Kidney glomerular epithelial cell (primary cell): ENCODE measurements at regions not wholly inside any gene's neighbourhood (a gene's known extent, or its start where the extent isn't known, plus 50 kb on each side); places are given as distances from the start of the nearest gene placed in this dataset.

Experiments used
- DNase-seq: peaks from one replicate; lab custom pipeline; 2025; lab: John Stamatoyannopoulos, UW

DNA sequence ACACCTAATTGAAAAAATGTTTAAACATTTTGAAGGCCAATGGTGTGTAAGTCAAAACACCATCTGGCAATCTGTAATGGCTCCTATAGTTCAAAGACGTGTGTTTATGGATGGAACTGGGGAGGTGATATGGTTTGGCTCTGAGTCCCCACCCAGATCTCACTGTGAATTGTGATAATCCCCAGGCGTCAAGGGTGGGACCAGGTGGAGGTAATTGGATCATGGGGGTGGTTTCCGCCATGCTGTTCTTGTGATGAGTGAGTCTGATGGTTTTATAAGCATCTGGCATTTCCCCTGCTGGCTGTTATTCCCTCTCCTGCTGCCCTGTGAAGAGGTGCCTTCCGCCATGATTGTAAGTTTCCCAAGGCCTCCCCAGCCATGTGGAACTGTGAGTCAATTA lies 52.2 kb downstream of the ADRA2C start:
- no peak for DNase-seq

DNA sequence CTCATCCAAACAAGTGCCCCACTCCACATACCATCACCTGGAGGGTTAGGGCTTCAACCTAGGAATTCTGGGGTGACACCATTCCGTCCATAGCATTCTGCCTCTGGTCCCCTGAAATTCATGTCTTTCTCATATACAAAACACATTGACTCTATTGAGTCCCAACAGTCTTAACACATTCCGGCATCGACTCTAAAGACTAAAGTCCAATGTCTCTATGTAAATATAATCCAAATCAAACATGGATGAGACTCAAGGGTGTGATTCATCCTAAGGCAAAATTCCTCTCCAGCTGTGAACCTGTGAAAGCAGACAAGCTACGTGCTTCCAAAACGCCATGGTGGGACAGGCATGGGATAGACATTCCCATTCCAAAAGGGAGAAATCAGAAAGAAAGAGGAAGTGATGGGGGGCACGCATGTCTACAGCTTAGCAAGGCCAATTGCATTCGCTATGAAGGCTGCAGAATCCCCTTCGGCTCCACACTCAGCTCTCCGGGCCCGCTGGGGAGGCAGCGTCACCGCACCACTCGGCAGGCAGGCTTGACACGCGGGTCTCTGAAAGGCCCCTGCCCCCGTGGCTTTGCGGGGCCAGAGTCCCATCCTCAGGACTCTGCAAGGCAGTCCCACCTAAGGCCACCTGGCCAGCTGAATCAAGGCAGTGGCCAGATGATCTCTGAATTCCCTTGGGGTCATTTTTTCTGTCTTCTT lies 53.2 kb downstream of the ADRA2C start:
- no peak for DNase-seq

DNA sequence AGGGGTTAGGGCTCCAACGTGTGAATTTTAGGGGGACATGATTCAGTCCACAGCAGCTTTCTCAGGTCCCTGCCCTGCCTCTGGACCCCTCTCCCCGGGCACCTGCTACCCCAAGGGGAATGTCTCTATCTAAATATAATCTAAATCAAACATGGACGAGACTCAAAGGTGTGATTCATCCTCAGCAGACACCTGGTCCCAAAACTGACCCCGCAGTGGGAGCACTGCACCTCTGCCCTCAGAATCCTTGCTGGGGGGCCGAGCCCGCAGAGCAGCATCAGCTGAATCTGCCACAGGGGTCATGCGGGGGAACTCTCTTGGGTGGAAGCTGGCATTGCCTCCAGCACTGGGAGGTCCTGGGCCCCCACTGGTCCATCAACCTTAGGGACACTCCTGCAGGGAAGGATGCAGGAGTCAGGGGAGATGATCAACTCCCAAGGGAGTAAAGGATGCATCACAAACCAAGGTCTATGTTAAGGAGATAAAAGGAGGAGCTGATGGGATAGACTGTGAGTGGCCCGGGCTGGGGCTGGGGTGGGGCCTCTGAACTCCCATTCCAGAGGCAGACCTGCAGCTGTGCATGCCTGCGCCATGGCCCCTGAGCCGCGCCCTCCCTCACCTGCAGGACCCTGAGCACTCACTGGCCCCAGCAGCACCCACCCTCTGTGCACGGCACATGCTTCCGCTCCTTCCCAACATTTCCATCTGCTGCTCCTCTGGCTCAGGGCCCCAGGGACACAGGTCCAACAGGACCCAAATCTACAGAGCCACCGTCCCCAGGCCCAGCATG lies 54.0 kb downstream of the ADRA2C start:
- no peak for DNase-seq

DNA sequence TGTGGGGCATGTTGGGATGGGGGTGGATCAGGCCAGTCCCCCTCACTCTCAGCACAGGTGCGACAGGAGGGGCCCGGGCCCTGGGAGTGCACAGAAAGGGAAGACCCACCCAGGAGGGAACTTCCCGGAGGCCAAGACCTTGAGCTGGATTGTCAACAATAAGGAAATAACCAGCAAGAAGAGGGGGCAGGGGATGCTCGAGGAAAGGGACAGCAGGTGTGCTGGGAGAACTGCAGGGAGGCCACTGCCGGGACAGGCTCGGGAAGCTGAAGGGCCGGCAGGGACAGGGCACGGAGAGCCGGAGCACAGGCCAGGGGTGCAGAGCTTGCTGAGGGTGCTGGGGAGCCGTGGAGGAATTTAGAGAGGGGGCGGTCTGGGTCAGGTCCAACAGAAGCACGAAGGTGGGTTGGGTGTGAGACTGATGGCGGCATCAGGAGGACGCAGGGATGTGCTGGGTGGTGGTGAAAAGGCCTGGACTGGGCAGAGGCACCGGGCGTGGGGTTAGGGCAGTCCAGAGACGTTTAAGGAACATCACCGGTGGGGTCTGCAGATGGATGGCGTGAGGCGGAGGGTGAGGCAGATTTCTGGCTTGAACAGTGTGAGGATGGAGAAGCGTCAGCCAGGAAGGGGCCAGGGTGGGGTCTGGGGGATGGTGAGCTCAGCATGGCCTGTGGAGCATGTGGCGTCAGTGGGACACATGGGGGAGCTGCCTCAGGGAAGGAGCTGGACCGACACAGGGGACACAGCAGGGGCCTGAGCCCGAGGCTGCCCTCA lies 54.8 kb downstream of the ADRA2C start:
- no peak for DNase-seq

DNA sequence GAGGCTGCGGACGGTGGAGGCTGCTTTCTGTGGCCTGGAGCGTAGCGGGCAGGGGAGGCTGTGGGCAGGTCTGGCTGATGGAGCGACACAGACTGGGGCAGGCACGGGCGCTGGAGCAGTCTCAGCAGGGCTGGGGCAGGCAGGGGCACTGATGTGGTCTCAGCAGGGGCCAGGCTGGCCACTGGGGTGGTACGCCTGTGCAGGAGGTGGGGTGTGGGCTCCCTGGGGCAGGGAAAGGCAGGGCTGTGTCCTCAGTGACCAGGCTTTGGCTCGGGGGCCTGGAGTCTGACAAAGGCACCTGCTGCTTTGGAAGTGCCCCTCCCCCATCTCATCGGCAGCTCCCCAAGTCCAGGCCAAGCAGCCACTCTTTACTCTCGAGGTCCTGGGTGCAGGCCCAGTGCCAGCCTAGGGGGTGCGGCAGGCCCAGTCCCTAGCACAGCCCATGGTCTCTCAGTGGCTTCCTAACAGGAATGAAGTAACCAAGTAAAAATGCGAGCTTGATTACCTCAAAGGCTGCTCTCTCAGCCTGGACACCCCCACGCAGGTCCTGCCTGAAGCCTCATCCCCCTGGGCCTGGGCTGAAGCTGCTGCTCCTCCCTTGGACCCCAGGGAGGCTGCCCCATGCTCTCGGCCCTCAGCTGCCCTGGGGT lies 55.5 kb downstream of the ADRA2C start:
- no peak for DNase-seq

DNA sequence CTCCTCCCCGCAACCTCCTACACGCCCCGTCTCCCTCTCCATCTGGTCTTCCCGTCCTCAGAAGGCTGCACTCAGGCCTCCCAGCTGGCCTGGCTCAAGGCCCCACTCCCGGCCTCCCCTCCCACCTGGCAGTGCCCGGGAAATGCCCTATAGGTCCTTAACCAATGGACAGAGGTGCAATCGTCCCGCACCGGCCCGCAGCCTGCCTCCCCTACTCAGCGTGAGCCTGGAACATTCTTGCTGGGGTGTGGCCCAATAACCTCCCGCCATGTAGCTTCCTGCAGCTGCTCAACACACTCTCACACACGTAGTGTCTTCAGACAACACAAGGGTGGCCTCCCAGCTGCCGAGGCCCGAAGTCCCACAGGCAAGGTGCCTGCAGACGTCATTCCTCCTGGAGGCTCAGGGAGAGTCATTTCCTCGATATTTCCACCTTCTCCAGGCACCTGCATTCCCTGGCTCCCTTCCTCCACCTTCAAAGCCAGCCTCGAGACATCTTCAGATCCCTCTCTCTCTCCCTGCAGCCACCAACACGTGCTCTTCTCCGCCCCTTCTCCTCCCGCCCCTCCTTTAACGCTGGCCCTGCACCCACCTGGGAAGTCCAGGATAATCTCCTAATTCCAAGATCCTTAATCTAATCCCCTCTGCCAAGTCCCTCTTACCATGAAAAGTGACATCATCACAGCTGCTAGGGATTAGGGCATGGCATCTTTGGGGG lies 56.2 kb downstream of the ADRA2C start:
- no peak for DNase-seq

DNA sequence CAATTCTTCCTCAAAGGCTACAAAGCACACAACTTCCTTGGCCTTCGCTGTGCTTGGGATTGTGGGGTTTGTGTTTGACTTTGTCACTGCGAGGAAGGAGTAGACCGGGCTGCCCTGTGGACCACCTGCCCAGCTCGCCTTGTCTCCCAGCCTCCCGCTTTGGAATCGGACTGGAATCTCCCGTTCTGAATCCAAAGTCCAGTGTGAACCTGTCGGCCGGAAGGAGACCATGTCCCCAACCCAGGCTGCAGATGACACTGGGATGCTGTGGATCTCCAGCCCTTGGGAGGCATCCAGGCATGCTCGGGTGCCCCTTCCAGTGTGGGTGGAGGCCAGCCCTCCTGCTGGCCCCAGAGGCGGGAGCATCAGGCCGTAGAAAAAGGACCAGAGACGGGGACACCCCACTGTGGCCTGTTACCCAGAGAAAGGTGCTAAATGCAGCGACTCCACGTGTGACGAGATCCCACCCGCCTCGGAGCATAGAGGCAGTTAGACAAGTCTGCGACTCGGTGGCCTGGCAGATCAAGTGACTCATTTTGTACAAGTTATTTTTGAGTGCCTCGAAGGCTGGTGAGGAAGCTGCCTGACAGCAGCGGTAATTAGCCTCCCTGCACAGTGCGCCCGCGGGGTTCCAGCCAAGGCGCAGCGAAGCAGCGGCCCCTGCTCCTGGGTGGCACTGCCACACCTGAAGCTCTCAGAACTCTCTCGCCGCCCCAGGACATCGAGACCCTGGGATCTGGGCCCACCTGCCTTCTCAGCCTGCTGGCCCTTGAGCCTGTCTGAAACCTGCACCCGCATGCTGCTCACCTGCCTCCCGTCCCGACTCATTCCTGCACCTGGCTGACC lies 57.5 kb downstream of the ADRA2C start:
- DNase-seq = no peak

DNA sequence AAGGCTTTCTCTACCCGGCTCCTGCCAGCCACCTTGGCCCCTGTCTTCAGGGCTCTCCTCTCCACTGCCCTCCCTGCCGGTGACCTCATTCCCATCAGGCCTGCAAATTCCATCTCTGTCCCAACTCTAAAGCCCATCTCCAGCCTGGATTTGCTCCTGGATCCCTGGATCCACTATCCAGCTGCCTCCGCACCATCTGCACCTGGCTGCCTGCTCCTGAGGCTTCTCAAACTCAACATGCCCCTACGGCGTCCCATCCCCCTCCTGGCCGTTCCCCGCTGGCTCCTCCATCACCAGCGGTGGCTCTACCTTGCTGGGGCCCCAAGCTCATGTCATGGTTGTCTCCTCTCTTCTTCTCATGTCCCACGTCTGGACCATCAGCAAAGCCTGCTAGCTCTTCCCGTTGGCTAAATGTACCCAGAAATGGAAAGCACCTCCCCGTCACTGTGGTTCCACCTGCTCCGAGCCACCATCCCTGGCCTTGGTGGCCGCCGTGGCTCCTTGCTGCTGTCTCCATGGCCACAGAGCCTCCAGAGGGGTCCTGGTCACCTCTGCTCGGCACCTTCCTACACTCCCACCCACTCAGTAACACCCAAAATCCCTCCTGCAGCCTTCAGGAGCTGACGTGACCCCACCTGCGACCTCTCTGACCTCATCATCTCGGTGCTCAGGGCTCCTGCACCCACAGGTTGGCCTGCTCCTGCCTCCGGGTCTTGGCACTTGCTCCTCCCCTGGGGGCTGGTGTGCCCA lies 58.5 kb downstream of the ADRA2C start:
- no peak for DNase-seq

DNA sequence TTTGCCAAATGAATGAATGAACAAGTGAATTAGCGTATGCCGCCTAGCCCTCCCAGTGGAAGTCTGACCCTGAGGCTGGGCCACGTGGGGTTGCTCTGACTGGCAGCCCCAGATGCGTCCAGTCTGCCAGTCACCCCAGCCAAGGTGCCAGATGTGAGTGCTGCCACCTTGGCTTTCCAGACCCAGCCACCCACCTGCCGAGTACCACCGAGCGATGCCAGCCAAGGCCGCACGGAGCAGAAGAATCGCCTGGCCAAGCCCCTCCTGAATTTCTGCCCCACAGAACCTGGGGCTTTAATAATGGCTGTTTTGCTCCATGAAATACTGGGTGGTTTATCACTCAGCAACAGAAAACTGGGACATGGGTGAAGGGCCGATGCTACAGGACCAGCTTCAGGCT lies 59.3 kb downstream of the ADRA2C start:
- DNase-seq = no peak

DNA sequence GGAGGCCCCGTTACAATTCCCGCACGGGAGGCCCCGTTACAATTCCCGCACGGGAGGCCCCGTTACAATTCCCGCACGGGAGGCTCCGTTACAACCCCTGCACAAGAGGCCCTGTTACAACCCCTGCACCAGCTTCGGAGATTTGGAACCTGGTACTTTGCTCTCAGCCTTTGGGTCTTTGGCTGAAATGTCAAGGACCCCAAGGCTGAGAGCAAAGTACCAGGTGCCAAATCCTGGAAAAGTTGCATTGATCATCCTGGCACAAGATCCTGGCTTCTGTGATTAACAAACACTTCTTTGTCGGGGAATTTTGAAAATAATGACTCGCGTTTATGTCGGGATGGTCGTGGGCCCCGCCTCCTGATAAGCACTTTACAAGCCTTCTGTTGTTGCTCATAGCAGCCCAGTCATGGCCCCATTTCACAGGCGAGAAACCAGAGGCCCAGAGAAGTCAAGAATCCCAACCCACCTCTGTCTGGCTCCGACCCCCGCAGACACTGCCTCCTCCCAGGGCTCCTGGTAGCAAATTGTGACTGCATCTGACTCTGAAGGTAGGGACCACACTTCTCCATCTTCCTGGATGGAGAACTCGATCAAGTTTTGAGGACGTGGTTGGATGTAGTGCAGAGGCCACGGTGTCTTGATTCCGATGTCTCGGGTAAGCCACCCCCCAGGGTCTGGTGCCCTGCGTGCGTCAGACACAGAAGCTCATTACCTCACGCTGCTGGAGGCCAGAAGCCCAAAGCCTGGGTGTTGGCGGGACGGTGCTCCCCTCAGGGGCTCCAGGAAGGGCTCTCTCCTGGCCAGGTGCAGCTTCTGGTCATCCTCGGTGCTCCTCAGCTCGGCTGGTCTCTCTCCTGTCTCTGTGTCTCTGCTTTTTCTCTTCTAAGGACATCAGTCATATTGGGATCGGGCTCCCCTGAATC lies 60.3 kb downstream of the ADRA2C start:
- DNase-seq = no peak

DNA sequence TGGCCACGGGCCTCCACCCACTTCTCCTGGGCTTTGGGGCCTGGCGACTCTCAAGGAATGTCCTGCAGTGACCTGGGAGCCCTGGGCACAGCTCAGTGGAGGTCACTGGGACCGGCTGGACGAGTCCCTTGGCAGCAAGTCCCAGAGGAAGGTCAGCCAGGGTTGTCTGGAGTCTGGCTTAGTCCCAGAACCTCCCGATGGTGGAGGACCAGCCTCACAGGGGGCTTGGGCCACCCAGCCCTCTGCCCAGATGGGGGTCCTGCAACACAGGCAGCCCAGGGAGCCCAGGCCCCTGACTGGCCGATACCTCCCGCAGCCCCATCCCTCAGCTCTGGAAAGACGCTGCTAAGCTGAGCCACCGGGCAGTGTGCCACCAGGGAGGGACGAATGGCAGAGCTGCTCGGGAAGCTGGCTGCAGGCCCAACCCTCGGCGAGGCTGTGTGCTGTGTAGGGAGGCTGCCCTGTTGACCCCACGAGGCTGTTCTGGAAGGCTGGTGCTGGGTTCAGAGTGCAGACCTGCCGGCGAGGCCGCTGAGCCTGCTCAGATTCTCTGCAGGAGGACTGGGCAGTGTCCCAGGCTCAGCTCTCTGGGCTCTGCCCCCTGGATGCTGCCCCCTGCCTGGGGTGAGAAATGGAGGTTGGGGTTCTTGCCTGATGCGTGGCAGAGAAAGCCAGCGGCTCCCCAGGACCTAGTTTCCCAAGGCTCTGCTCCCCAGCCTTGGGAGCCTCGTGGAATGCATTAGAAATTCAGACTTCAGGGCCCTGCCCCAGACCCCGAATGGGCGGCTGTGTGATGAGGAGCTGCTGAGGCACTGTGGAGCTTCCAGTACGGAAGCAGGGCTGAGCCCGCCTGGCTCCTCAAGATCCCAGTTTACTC lies 61.7 kb downstream of the ADRA2C start:
- no peak for DNase-seq

DNA sequence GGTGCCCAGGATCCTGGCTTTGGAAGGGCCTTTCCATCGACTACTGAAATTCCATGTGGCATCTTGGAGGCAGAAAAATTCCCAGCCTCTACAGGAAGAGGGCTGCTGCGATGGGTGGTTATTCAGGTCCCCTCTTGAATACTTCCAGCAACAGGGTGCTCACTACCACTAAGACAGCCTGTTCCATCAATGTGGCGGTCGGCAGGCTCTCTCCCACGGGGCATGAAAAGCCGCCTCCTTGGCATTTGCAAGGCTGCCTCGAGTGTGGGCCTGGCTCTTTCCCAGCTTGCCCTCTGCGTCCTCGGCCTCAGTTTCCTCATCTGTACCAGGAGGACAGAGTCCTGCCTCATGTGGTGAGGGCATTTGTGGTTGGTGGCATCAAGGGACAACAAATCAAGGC lies 62.4 kb downstream of the ADRA2C start:
- no peak for DNase-seq

DNA sequence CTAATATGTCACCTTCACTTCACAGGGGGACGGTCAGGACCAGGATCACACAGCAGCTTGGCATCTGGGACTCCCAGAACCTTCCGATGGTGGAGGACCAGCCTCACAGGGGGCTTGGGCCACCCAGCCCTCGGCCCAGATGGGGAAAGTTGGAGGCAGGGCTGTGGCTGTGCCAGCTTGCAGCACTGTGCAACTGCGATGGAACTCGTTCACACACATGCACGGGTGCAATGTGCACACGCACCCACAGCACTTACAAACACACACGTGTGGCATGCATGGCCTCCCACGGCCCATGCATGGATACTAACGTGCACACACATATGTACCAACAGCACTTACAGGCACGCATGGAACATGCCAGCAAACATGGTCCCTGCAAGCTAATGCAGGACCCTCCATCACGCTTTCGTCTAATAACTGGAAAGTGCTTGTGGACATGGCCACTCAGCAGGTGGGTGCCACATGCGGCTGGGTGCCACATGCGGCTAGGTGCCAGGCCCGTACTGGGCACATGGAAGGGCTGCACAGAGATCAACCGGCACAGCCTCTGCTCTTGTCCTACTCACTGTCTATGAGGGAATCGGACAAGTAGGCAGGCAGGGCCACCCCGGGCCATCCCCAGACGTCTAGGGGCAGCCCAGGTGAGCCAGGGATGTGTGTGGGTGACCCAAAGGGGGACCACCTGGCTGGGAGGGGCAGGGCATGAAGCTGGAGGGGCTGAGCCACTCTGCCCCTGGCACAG lies 63.2 kb downstream of the ADRA2C start:
- DNase-seq = no peak

DNA sequence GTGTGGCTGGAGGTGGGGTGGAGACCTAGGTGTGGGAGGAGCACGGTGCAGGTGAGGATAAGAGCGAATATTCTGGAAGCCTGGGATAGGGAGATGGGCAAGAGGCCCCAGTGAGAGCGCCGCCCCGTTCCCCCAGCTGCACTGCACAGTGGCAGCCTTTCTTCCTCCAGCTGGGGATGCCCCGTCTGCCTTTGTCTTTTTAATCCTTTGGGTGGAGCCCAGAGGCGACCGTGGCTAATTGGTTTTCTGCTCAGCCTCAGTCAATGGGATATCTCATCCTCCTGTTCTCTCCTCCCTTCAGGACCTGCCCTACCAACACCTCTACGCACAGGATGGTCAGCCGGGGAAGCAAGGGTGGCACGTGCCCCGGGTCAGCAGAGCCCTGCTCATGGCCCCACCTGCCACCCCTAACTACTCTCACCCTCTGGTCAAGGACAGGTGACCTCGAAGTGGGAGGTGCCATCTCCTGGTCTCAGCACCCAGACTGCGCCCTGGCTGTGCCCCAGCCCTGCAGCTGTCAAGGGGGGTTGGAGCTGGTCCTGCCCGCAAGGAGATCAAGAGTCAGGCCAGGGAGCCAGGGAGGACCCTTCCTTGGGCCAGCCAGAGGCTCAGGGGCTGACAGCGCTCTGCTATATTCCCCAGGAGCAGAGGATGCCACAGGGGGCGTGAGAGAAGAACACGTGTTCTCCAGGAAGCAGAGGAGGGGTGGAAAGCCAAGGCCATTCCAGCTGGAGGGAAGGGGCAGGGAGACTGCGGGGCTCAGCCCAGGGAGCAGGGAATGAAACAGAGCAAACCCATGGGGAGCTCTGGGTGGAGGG lies 64.0 kb downstream of the ADRA2C start:
- DNase-seq = no peak

DNA sequence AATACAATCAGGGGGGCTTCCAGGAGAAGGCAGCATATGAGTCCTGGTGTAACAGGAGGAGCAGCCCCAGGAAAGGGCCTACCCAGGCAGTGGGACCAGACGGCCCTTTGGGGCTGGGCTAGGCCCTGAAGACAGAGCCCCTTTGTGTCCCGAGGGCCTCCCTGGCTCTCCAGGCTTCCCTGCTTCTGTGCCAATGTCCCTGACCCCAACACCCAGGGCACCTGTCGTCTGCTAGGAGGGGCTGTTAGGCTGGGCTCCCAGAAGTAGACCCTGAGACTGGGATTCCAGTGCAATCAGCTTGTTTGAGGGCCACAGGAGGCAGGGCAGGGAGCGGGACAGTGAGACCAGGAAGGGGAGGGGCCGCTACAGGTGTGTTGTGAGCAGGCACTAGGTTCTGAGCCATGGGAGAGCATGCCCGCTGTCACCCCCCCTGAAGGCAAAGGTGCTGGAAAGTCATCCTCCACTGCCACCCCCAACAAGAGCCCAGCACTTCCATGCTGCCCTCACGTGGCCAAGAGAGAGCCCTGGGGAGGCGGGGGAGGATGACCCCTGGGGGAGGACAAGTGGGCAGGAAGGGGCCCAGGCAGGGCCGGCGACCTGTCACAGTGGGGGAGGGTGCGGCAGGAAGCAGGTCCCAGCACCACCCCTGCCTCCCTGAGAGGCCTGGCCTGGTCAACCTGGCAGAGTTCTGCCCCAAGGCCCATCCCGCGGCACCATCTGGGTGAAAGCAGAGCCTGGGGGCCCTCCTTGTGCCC lies 64.8 kb downstream of the ADRA2C start:
- DNase-seq = no peak
